ENCODE measurements at regions not wholly inside any gene's neighbourhood (a gene's known extent, or its start where the extent isn't known, plus 50 kb on each side); places are given as distances from the start of the nearest gene placed in this dataset.

GRCh38 chr1:207962716-207963426 lies 51.9 kb upstream of the CD34 start:
- 38 to 61% methylated on average over 7 to 8 of the region's 32 CpGs for WGBS, 2 donors
- DNase-seq, result no peak
- Histone ChIP-seq H3K4me1 (peaks cover 28 to 67% (median 28%) of the 10 kb centered on the region in 3 donors), H3K4me3 (peak overlapping the region; percentile 66 to 71 (median 68)), H3K27me3 (peaks cover 0 to 15% (median 0%) of the 10 kb centered on the region in 4 donors), H3K36me3 (no peaks in the 10 kb centered on the region), H3K27ac (peak overlapping the region; percentile 89 to 95 (median 94)), H3K9me3 (no peaks in the 10 kb centered on the region)
- TF ChIP-seq CTCF (IDR thresholded peaks at IDR 0.05), result no peak
- intact Hi-C loops (cut with DNase I), result loop anchor here (10.0 kb wide), 1 partner anchor 138 kb away; no protein-coding TSS in a partner anchor

All from esophagus squamous epithelium (tissue), 5 donors.